ENCODE measurements at regions not wholly inside any gene's neighbourhood (a gene's known extent, or its start where the extent isn't known, plus 50 kb on each side); places are given as distances from the start of the nearest gene placed in this dataset.

- ATAC-seq (no peak), DNase-seq (no peak)
- Histone ChIP-seq H3K27ac (no peak overlapping the region), H3K36me3 (no peaks in the 10 kb centered on the region), H3K4me3 (no peak overlapping the region), H3K9me3 (no peaks in the 10 kb centered on the region), H3K4me1 (no peaks in the 10 kb centered on the region), H3K27me3 (ENCODE audit: low read depth) (no peaks in the 10 kb centered on the region)
- intact Hi-C loops (cut with DNase I): no loop called here
- TF ChIP-seq CTCF (IDR thresholded peaks at IDR 0.05): no peak
Measured at GRCh38 chr5:99004960-99005359, 76.2 kb upstream of the CHD1 start.

DNA sequence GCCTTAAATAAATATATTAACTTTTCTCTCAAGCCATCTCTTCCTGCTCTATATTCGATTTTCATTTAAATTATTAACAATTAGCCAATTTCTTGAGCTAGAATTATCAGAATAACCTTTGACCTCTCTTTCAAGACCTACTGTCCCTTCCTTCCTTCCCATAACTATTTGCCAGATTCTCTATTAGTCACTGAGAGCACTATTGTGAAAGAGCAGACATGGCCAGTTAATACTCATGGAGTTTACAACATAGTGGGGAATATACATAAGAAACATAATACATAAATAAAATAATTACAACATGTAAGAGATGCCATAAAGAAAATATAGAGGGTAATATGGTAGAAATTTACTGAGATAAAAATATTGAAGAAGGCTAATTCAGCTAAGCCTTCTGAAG lies 72.1 kb upstream of the CHD1 start:
- H3K4me3 ChIP-seq: no peak overlapping the region
- intact Hi-C loops (cut with DNase I): no loop called here
- H3K9me3 ChIP-seq: no peaks in the 10 kb centered on the region
- no peaks in the 10 kb centered on the region for H3K27me3 ChIP-seq (ENCODE audit: low read depth)
- ATAC-seq (no peak), DNase-seq (no peak)
- no peaks in the 10 kb centered on the region for H3K4me1 ChIP-seq
- H3K27ac ChIP-seq: no peak overlapping the region
- H3K36me3 ChIP-seq: no peaks in the 10 kb centered on the region
- no peak for TF ChIP-seq CTCF (IDR thresholded peaks at IDR 0.05)

GRCh38 chr5:99000221-99000620 lies 71.4 kb upstream of the CHD1 start:
- no peak for TF ChIP-seq CTCF (IDR thresholded peaks at IDR 0.05)
- Histone ChIP-seq H3K4me3 (no peak overlapping the region), H3K27ac (no peak overlapping the region), H3K9me3 (no peaks in the 10 kb centered on the region), H3K36me3 (no peaks in the 10 kb centered on the region), H3K4me1 (no peaks in the 10 kb centered on the region), H3K27me3 (ENCODE audit: low read depth) (no peaks in the 10 kb centered on the region)
- DNase-seq (no peak), ATAC-seq (no peak)
- intact Hi-C loops (cut with DNase I): no loop called here

GRCh38 chr5:98999631-99000030 lies 70.8 kb upstream of the CHD1 start:
- Histone ChIP-seq H3K4me1 (no peaks in the 10 kb centered on the region), H3K36me3 (no peaks in the 10 kb centered on the region), H3K27me3 (ENCODE audit: low read depth) (no peaks in the 10 kb centered on the region), H3K9me3 (no peaks in the 10 kb centered on the region), H3K27ac (no peak overlapping the region), H3K4me3 (no peak overlapping the region)
- TF ChIP-seq CTCF (IDR thresholded peaks at IDR 0.05): no peak
- ATAC-seq (no peak), DNase-seq (no peak)
- intact Hi-C loops (cut with DNase I): no loop called here

DNA sequence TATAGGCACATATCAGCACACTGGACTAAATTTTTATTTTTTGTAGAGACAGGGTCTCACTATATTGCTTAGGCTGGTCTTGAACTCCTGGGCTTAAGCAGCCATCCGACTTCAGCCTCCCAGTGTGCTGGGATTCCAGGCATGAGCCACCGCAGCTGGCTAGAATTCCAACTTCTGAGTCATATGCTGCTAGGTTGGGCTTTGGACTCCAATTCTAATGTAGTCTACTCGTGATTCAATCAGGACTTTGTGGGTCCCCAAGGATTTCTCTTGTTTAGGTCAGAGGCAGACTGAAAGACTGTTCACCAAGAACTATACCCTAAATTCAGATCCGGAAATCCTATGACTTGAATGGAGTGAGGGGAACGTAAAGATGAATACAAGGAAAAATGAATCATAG lies 68.2 kb upstream of the CHD1 start:
- Histone ChIP-seq H3K27me3 (ENCODE audit: low read depth) (no peaks in the 10 kb centered on the region), H3K4me3 (no peak overlapping the region), H3K4me1 (no peaks in the 10 kb centered on the region), H3K36me3 (no peaks in the 10 kb centered on the region), H3K27ac (no peak overlapping the region), H3K9me3 (no peaks in the 10 kb centered on the region)
- intact Hi-C loops (cut with DNase I): no loop called here
- DNase-seq (no peak), ATAC-seq (no peak)
- TF ChIP-seq CTCF (IDR thresholded peaks at IDR 0.05): no peak

DNA sequence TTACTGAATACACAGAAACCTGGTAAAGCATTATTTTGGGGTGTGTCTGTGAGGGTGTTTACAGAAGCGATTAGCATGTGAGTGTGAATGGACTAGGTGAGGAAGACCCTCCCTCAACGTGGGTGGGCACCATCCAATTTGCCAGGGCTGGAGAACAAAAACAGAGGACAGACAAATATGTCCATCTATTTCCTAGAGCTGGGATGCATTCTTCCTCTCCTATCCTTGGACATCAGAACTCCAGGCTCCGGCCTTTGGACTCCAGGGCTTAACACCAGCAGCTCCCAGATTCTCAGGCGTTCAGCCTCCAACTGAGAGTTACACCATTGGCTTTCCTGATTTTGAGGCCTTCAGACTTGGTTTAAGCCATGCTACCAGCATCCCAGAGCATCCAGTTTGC lies 65.8 kb upstream of the CHD1 start:
- Histone ChIP-seq H3K27ac (no peak overlapping the region), H3K36me3 (no peaks in the 10 kb centered on the region), H3K4me3 (no peak overlapping the region), H3K27me3 (ENCODE audit: low read depth) (no peaks in the 10 kb centered on the region), H3K4me1 (no peaks in the 10 kb centered on the region), H3K9me3 (no peaks in the 10 kb centered on the region)
- no peak for DNase-seq
- no peak for TF ChIP-seq CTCF (IDR thresholded peaks at IDR 0.05)
- intact Hi-C loops (cut with DNase I): no loop called here
- no peak for ATAC-seq
